Ammon's horn (tissue), 1 donor: ENCODE measurements at regions not wholly inside any gene's neighbourhood (a gene's known extent, or its start where the extent isn't known, plus 50 kb on each side); places are given as distances from the start of the nearest gene placed in this dataset.

Experiments used
- DNase-seq: peaks from one replicate; pipeline ENCODE4 v3.0.0-alpha.2; 2016; ENCODE audit warnings: low spot score

- no peak for DNase-seq
Measured at GRCh38 chr3:180092889-180093288, 56.2 kb upstream of the PEX5L start.

DNA sequence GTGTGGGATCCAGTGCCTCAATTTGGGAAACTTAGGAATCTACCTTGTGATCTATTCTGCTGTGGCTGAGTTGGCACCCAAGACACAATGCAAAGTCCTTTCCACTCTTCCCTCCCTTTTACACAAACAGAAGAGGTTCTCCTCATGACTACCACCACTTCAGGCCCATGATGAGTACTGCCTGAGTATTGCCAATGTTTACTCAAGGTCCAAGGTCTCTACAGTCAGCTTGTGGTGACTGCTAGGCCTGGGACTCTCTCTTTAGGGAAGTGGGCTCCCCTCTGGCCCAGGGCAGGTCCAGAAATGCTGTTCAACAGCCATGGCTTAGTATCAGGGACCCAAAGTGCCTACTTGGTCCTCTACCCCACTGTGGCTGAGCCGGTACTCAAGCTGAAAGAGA is 56.8 kb upstream of the PEX5L start:
- no peak for DNase-seq

- no peak for DNase-seq
Measured at GRCh38 chr3:180097626-180098025, 60.9 kb upstream of the PEX5L start.

DNA sequence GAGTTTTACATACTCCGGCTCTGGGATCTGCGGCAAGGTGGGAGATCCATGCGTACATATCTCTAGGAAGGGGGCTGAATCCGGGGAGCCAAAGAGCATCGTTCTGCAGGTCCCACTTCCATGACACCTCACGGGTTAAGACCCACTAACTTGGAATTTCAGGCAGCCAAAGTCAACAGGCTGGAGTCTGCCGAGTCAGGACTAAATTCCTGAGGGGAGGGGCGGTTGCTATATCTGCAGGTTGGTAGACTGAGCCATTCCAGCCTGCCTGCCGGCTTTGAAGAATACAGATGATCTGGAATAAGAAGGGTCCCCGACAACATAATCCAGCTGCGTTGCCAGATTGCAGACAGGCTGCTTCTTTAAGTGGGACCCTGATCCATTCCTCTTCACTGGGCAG is 65.4 kb upstream of the PEX5L start:
- DNase-seq = no peak

DNA sequence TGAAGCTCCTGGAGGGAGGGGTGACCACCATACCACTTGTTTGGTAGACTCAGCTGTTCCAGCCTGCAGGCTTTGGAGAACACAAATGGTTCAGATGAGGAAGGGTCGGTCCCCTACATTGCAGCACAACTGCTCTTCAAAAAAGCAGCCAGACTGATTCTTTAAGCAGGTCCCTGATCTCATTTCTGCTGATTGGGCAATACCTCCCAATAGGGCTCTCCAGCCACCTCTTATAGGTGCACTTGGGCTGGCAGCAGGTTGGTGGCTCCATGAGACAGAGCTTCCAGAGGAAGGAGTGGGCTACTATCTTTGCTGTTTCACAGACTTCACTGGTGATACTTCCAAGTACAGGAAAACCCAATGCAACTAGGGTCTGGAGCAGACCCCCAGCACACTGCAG is 65.9 kb upstream of the PEX5L start:
- DNase-seq = no peak

- DNase-seq = no peak
Measured at GRCh38 chr3:180116203-180116602, 79.5 kb upstream of the PEX5L start.

- no peak for DNase-seq
Measured at GRCh38 chr3:180116658-180117057, 79.9 kb upstream of the PEX5L start.

DNA sequence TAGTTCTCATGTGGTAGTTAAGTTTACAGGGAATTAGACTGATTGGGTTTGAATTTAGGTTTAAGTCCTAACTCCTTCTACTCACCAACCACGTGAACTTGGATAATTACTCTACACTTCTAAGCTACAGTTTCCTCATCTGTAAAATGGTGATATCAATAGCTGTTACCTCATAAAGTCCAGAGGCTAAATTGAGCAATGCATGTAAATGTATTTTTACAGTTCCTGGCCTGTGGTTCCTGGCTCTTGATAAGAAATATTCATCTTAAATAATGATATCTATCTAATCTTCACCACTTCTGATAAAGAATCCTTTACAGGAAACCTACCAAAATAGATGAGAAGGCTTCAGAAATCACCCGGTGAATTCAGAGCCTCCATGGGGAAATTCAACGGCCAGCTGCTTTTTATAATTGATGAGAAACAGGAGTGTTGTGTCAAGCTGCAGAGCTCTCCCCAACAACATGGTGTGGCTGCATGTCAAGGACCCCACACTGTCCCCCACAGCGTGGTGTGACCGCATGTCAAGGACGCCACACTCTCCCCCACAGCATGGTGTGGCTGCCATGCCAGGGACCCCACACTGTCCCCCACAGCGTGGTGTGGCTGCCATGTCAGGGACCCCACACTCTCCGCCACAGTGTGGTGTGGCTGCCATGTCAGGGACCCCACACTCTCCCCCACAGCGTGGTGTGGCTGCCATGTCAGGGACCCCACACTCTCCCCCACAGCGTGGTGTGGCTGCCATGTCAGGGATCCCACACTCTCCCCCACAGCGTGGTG is 80.8 kb upstream of the PEX5L start:
- DNase-seq = no peak

GRCh38 chr3:180119567-180119966 is 82.8 kb upstream of the PEX5L start:
- DNase-seq = no peak

- no peak for DNase-seq
Measured at GRCh38 chr3:180123928-180124327, 87.2 kb upstream of the PEX5L start.

- no peak for DNase-seq
Measured at GRCh38 chr3:180131169-180131568, 94.4 kb upstream of the PEX5L start.

GRCh38 chr3:180135101-180135500 is 98.4 kb upstream of the PEX5L start:
- DNase-seq = no peak

GRCh38 chr3:180138871-180139270 is 102.1 kb upstream of the PEX5L start:
- no peak for DNase-seq

GRCh38 chr3:180142041-180142440 is 105.3 kb upstream of the PEX5L start:
- no peak for DNase-seq

DNA sequence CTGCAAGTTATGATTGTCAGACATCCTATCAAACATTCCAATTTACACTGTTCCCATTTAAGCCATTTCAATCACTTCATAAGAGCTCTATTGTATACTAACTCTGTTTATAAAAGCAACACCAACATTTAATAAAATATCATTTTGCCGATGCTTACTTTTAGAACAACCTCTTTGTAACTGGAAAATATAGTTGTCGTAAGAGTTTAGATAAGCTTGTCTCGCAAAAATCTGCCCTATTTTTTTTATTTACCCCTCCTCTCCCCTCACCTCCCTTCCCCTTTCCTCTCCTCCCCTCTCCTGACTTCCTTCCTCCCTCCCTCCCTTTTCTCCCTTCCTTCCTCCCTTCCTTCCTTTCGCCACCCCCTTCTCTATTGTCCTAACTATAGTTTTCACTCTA is 105.7 kb upstream of the PEX5L start:
- DNase-seq = no peak

DNA sequence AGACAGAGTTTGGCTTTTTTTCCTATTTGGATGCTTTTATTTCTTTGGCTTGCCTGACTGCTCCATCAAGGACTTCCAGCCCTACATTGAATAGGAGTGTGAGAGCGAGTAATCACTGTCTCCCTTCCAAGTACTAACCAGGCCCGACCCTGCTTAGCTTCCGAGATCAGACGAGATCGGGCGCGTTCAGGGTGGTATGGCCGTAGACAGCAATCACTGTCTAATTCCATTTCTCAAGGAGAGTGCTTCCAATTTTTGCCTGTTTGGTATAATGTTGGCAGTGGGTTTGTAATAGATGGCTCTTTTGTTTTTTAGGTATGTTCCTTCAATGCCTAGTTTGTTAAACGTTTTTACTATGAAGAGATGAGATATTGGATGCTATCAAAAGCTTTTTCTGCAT is 125.0 kb upstream of the PEX5L start:
- no peak for DNase-seq

DNA sequence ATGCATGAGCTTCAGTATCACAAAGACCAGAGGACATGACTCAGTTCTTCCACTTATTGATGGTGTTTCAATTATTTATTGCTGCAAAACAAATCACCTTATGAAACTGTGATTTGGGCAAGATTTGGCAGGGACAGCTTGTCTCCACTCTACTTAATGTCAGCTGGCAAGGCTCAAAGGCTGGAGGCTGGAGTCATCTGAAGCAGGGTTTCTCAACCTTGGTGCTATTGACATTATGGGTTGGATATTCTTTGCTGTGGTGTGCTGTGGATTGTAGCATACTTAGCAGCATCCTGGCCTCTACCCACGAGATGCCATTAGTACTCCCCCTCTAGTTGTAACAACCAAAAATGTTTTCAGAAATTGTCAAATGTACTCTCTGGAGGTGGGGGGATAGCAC is 138.8 kb upstream of the PEX5L start:
- DNase-seq = peak; percentile 14

DNA sequence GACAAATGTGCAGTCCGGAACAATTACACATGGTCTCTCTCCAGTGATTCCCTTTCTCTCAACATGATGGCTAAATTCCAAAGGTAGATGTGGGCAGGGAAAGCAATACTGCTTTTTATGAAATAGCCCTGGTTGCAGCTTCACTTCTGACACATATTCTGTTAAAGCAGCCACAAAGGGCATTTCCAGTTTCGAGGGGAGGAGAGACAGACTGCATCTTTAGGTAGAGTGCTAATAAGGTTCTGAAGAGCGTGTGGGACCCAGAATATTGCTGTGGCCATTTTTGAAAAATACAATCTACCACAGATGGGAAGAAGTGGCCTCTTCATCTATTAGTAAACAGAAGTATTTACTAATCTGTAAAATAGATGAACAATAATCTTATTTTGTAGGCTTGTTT is 139.3 kb upstream of the PEX5L start:
- no peak for DNase-seq

- no peak for DNase-seq
Measured at GRCh38 chr3:180177255-180177654, 140.5 kb upstream of the PEX5L start.

DNA sequence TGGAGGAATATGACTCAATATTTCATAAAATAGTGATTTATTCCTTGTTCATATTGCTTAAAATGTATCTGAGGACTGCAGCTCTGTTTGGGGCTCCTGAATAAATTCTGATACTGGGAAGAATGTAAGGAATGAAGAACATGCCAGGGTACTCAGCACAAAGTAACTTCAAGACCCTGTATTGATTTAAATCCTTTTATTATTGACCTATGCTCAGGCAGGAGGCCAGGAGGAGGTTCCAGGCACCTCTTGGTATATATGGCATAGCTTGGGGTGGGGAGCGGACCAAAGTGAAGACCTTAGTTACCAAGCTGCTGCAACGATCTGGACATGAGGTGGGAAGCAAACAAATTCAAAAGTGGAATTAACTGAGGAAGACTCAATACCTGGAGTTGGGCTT is 142.8 kb upstream of the PEX5L start:
- DNase-seq = no peak

- DNase-seq = no peak
Measured at GRCh38 chr3:180180795-180181194, 144.1 kb upstream of the PEX5L start.

GRCh38 chr3:180181387-180181786 is 144.7 kb upstream of the PEX5L start:
- no peak for DNase-seq

- DNase-seq = no peak
Measured at GRCh38 chr3:180183346-180183745, 146.6 kb upstream of the PEX5L start.

DNA sequence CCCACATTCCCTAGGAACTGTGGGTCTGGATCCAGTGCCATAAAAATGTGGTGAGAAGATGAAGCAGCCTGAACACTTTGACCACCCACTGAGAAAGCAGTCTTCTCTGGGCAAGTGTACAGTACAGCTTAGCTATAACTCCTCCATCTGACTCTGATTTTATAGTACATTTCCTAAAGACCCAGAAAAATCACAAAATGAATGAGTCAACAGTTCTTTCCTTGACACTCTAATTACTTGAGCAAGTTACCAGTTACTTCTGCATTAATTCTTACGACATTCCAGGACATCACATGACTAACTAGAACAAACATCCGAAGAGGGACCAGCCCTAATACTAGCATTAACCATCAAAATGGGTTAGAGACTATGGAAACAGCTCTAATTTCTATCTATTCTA is 148.1 kb upstream of the PEX5L start:
- DNase-seq = no peak
